Stimulated activated CD8-positive, alpha-beta memory T cell treated with anti-CD3 and anti-CD28 coated beads, Interleukin-4, amount 100 ng/mL, for 1 hour (primary cell): ENCODE measurements at regions not wholly inside any gene's neighbourhood (a gene's known extent, or its start where the extent isn't known, plus 50 kb on each side); places are given as distances from the start of the nearest gene placed in this dataset.

ENCODE experiments used
- DNase-seq, 2 donors: peaks; one replicate each; pipeline ENCODE4 v3.0.0-alpha.2; 2020; ENCODE audit warnings: low read depth in 2 of 2, low spot score in 1 of 2

GRCh38 chr10:4590807-4591206 lies 235.2 kb upstream of the AKR1E2 start:
- no peak for DNase-seq

- DNase-seq: no peak
Measured at GRCh38 chr10:4588824-4589223, 237.2 kb upstream of the AKR1E2 start.

GRCh38 chr10:4587466-4587865 lies 238.5 kb upstream of the AKR1E2 start:
- no peak for DNase-seq

GRCh38 chr10:4586776-4587175 lies 239.2 kb upstream of the AKR1E2 start:
- DNase-seq: no peak

- DNase-seq: no peak
Measured at GRCh38 chr10:4581929-4582328, 244.1 kb upstream of the AKR1E2 start.

GRCh38 chr10:4579844-4580243 lies 246.2 kb upstream of the AKR1E2 start:
- no peak for DNase-seq

- no peak for DNase-seq
Measured at GRCh38 chr10:4576206-4576605, 249.8 kb upstream of the AKR1E2 start.

GRCh38 chr10:4569151-4569550 lies 256.9 kb upstream of the AKR1E2 start:
- no peak for DNase-seq

DNA sequence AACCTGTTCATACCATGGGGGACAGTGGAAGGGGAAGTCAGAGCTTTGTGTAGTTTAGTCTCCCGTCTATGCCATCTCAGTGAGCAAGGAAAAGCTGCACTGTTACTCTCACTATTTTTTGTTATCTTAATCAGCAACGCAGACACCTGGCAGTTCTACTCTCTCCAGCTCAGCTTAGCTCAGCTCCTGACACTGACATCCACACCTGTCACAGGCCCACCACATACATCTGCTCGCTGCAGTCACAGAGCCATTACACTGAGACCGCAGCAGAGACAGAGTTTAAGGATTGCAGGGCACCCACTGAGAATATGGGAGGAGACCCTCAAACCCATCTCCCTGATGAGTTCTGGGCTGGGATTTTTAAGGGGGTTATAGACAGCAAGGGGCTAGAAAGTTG lies 257.3 kb upstream of the AKR1E2 start:
- DNase-seq: no peak

DNA sequence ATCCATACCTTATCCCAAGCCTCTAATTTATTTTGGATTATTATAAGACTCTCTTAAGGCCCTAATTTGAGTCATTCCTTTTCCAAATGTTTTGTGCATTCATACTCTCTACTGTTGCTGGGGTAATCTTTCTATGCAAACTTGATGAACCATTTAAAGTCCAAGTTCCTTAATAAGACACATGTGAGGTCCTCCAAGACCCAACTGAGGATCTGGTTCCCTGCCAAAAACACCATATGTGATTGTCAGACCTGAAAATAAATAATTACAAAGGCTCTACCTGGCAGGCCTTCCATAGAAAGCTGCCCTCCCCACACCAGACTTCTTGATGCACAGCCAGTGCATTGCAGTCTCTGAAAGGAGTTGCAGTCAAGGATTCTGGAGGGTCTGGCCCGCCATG lies 257.9 kb upstream of the AKR1E2 start:
- DNase-seq: no peak

DNA sequence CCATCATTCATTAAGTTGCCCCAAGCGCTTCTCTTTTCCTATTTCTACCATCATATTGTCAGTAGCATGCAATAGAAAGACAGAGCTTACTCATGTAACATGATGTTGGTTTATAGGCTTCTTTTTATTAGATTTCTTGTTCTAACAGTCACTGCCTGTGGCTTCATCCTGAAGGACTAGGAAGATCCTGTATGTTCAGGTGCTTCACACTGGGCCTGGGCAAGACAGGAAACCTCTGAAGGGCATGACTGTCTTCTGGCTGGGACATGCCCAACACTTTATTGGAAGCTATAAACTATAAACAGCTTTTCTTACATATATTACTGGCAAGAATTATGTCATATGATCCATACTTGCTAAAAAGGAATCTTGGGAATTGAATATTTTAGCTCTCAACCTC lies 258.4 kb upstream of the AKR1E2 start:
- no peak for DNase-seq

GRCh38 chr10:4566011-4566410 lies 260.0 kb upstream of the AKR1E2 start:
- no peak for DNase-seq

- no peak for DNase-seq
Measured at GRCh38 chr10:4561296-4561695, 264.7 kb upstream of the AKR1E2 start.

DNA sequence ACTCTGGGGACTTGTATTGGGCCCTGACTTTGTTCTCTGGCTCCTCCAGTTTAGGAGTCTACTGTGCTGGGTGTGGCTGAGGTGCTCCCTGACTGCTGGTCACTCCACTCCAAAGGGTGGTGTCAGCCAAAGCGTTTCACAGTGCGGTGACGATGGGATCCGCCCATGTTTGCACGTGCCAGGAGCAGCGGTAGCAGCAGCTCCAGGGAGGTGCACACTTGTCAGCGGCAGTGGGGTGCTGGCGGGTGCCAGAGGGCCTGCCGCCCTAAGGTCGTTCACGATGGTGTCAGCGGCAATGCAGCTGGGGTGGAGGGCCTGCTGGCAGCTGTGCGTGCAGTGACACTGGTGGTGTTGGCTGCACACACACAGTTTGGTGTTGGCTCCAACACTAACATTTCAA lies 268.5 kb upstream of the AKR1E2 start:
- DNase-seq: no peak

GRCh38 chr10:4556527-4556926 lies 269.5 kb upstream of the AKR1E2 start:
- no peak for DNase-seq

DNA sequence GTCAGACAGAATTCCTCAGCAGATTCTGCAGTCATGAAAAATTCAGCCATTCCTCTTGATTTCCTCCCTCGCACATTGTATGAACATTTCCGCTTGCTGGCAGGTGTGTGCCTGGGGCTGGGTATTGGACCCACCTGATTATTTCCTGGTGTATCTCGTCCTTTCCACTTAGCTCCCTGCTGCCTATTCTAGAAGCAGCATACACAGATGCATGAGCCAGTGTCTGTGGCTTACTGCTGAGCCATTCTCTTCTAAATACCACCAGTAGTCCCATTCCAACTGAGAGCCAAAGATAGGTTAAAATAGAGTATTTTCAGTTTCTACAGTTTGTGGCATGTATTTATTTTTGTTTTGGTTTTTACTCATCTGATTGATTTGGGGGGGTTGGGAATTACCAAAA lies 270.1 kb upstream of the AKR1E2 start:
- no peak for DNase-seq

DNA sequence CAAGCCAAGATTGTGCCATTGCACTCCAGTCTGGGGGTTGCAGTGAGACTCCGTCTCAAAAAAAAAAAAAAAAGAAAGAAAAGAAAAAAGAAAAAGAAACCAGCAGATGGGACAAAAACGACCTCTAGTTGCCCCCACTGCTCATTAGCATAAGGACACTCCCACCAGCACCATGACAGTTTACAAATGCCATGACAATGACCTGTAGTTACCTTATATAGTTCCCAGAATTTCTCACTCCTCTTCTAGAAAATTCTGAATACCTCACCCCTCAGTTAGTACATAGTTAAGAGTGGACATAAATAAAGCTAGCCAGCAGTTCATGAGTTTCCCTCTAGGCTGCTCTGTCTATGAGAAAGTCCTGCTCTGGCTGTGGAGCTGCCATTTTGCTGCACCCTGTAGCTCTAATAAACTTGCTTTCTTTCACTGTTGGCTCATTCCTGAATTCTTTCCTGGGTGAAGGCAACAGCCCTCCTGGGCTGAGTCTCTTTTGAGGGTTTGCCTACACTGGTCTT lies 276.8 kb upstream of the AKR1E2 start:
- no peak for DNase-seq

DNA sequence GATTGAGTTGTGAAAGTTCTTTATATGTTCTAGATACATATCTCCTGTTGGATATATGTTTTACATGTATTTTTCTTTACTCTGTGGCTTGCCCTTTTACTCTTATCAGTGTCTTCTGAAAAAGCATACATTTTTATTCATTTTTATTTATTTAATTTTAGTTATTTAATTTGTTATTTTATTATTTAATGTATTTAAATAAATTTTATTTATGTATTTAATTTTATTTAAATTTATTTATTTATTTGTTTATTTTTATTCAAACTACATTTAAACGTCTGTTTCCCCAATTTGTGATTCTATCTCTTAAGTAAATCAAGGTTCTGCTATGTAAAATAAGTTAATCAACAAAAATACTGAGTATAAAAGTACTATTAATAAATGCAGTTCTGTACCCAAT lies 279.1 kb upstream of the AKR1E2 start:
- no peak for DNase-seq

GRCh38 chr10:4546500-4546899 lies 279.5 kb upstream of the AKR1E2 start:
- DNase-seq: no peak

DNA sequence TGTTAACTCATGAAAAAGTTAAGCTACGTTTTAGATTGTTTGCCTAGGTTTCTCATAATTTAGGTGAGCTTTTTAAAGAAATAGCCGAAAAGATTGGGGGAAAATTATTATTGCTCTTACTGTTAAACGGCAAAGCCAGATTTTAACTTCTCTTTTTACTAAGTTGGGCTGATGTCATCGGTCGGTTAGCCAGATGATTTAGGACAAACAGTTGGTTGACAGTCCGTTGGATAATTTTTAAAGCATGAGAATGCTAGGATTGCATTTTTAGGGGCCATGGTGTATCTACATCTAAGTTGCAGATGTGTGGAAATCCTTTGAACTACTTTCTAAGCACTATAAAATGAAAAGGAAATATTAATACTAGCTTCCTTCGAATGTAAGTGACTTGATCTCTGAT lies 280.9 kb upstream of the AKR1E2 start:
- DNase-seq: no peak

- no peak for DNase-seq
Measured at GRCh38 chr10:4543938-4544533, 282.0 kb upstream of the AKR1E2 start.

GRCh38 chr10:4541292-4541691 lies 284.7 kb upstream of the AKR1E2 start:
- DNase-seq: no peak

- no peak for DNase-seq
Measured at GRCh38 chr10:4538016-4538415, 288.0 kb upstream of the AKR1E2 start.

GRCh38 chr10:4535521-4535920 lies 290.5 kb upstream of the AKR1E2 start:
- no peak for DNase-seq
